Astrocyte (in vitro differentiated cells and primary cell): ENCODE measurements at regions not wholly inside any gene's neighbourhood (a gene's known extent, or its start where the extent isn't known, plus 50 kb on each side); places are given as distances from the start of the nearest gene placed in this dataset.

ENCODE experiments used
- EZH2 ChIP-seq: IDR thresholded peaks from 2 replicates; pipeline ENCODE4 v1.6.1; 2012; ENCODE audit warnings: mild to moderate bottlenecking, low read length, inconsistent platforms; ENCODE audit not compliant: insufficient read depth
- TF ChIP-seq, protein P1 (sequence below): IDR thresholded peaks from 2 replicates; pipeline ENCODE4 v1.5.1; 2011; ENCODE audit warnings: low read depth, mild to moderate bottlenecking, inconsistent platforms, low read length, moderate library complexity; ENCODE audit not compliant: insufficient read depth

DNA sequence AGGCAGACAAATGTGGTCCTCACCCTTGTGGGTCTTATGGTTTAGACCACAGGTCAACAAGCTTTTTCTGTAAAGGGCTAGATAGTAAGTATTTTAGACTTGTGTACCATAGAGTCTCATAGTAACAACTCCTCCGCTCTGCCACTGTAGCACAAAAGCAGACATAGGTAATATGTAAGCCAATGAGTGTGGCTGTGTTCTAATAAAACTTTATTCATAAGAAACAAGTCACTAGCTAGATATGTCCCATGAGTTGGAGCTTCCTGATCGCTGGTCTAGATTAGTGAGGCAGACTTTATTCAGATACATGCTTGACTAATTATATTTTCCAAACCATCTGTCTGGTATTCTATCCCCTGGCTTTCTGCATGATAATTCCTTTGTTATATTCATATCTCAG is 196.4 kb upstream of the TSHZ2 start:
- TF ChIP-seq EZH2, result no peak
- TF ChIP-seq, protein P1, sequence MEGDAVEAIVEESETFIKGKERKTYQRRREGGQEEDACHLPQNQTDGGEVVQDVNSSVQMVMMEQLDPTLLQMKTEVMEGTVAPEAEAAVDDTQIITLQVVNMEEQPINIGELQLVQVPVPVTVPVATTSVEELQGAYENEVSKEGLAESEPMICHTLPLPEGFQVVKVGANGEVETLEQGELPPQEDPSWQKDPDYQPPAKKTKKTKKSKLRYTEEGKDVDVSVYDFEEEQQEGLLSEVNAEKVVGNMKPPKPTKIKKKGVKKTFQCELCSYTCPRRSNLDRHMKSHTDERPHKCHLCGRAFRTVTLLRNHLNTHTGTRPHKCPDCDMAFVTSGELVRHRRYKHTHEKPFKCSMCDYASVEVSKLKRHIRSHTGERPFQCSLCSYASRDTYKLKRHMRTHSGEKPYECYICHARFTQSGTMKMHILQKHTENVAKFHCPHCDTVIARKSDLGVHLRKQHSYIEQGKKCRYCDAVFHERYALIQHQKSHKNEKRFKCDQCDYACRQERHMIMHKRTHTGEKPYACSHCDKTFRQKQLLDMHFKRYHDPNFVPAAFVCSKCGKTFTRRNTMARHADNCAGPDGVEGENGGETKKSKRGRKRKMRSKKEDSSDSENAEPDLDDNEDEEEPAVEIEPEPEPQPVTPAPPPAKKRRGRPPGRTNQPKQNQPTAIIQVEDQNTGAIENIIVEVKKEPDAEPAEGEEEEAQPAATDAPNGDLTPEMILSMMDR, result no peak
